ENCODE measurements at regions not wholly inside any gene's neighbourhood (a gene's known extent, or its start where the extent isn't known, plus 50 kb on each side); places are given as distances from the start of the nearest gene placed in this dataset.
"Not testable (repeated sequence)": the region's sequence is repeated elsewhere in the genome, so short reads cannot be mapped to it uniquely, and the experiment has no call there.

GRCh38 chr4:147139455-147140198 is 194.0 kb upstream of the TTC29 start:
- no peak overlapping the region for H3K4me3 ChIP-seq
- no peaks in the 10 kb centered on the region for H3K27me3 ChIP-seq
- H3K4me1 ChIP-seq, result no peaks in the 10 kb centered on the region
- no peak for TF ChIP-seq POLR2A (IDR thresholded peaks at IDR 0.05)
- no peaks in the 10 kb centered on the region for H3K9me3 ChIP-seq
- no peaks in the 10 kb centered on the region for H3K36me3 ChIP-seq
- no peak overlapping the region for H3K27ac ChIP-seq
- DNase-seq, result no peak

GRCh38 chr4:147151763-147152162 is 206.1 kb upstream of the TTC29 start:
- Histone ChIP-seq H3K27me3 (no peaks in the 10 kb centered on the region), H3K4me3 (no peak overlapping the region), H3K4me1 (no peaks in the 10 kb centered on the region), H3K27ac (no peak overlapping the region), H3K9me3 (no peaks in the 10 kb centered on the region), H3K36me3 (no peaks in the 10 kb centered on the region)
- TF ChIP-seq POLR2A (IDR thresholded peaks at IDR 0.05) (no peak), CTCF (IDR thresholded peaks at IDR 0.05) (no peak)
- no peak for DNase-seq

- peak in 1 of 3 donors; percentile 45 for DNase-seq
- Histone ChIP-seq H3K27me3 (no peaks in the 10 kb centered on the region), H3K4me1 (no peaks in the 10 kb centered on the region), H3K36me3 (no peaks in the 10 kb centered on the region), H3K4me3 (peak overlapping the region in 2 of 4 donors; percentile 28 to 43), H3K27ac (no peak overlapping the region), H3K9me3 (no peaks in the 10 kb centered on the region)
- no peak for TF ChIP-seq CTCF (IDR thresholded peaks at IDR 0.05)
- no peak for TF ChIP-seq POLR2A (IDR thresholded peaks at IDR 0.05)
Observed at GRCh38 chr4:147157860-147158701, 212.4 kb upstream of the TTC29 start.

GRCh38 chr4:147160908-147161513 is 215.3 kb upstream of the TTC29 start:
- Histone ChIP-seq H3K27me3 (no peaks in the 10 kb centered on the region), H3K36me3 (no peaks in the 10 kb centered on the region), H3K9me3 (no peaks in the 10 kb centered on the region), H3K27ac (no peak overlapping the region), H3K4me1 (no peaks in the 10 kb centered on the region), H3K4me3 (no peak overlapping the region)
- no peak for TF ChIP-seq POLR2A (IDR thresholded peaks at IDR 0.05)
- peak in 5 of 6 experiments; percentile 39 to 78 (median 65) for TF ChIP-seq CTCF (IDR thresholded peaks at IDR 0.05)
- DNase-seq, result no peak

GRCh38 chr4:147163311-147163710 is 217.6 kb upstream of the TTC29 start:
- no peak for DNase-seq
- Histone ChIP-seq H3K9me3 (no peaks in the 10 kb centered on the region), H3K27me3 (no peaks in the 10 kb centered on the region), H3K4me3 (no peak overlapping the region), H3K4me1 (no peaks in the 10 kb centered on the region), H3K27ac (no peak overlapping the region), H3K36me3 (no peaks in the 10 kb centered on the region)
- no peak for TF ChIP-seq POLR2A (IDR thresholded peaks at IDR 0.05)
- TF ChIP-seq CTCF (IDR thresholded peaks at IDR 0.05), result no peak

GRCh38 chr4:147168200-147168599 is 222.5 kb upstream of the TTC29 start:
- not testable (repeated sequence) for H3K27ac ChIP-seq, DNase-seq, H3K9me3 ChIP-seq, H3K4me1 ChIP-seq, H3K4me3 ChIP-seq, H3K27me3 ChIP-seq, H3K36me3 ChIP-seq

Data from Peyer's patch (tissue), 4 donors.